ENCODE measurements at regions not wholly inside any gene's neighbourhood (a gene's known extent, or its start where the extent isn't known, plus 50 kb on each side); places are given as distances from the start of the nearest gene placed in this dataset.
"Not testable (repeated sequence)": the region's sequence is repeated elsewhere in the genome, so short reads cannot be mapped to it uniquely, and the experiment has no call there.

GRCh38 chr6:44037276-44037675 is 90.0 kb downstream of the MRPL14 start:
- DNase-seq (ENCODE audit: low spot score): not testable (repeated sequence)

- DNase-seq (ENCODE audit: low spot score): no peak
Observed at GRCh38 chr6:44036699-44037101, 90.6 kb downstream of the MRPL14 start.

- DNase-seq (ENCODE audit: low spot score): no peak
Observed at GRCh38 chr6:44036196-44036595, 91.1 kb downstream of the MRPL14 start.

GRCh38 chr6:44035621-44036020 is 91.6 kb downstream of the MRPL14 start:
- DNase-seq (ENCODE audit: low spot score): no peak

- no peak for DNase-seq (ENCODE audit: low spot score)
Observed at GRCh38 chr6:44034931-44035345, 92.3 kb downstream of the MRPL14 start.

- no peak for DNase-seq (ENCODE audit: low spot score)
Observed at GRCh38 chr6:44034391-44034861, 92.8 kb downstream of the MRPL14 start.

- no peak for DNase-seq (ENCODE audit: low spot score)
Observed at GRCh38 chr6:44030812-44031454, 96.3 kb downstream of the MRPL14 start.

- no peak for DNase-seq (ENCODE audit: low spot score)
Observed at GRCh38 chr6:44029444-44030185, 97.6 kb downstream of the MRPL14 start.

- DNase-seq (ENCODE audit: low spot score): no peak
Observed at GRCh38 chr6:44028789-44029310, 98.4 kb downstream of the MRPL14 start.

GRCh38 chr6:44025226-44025625 is 102.0 kb downstream of the MRPL14 start:
- no peak for DNase-seq (ENCODE audit: low spot score)

GRCh38 chr6:44024574-44025219 is 102.6 kb downstream of the MRPL14 start:
- DNase-seq (ENCODE audit: low spot score): no peak

- DNase-seq (ENCODE audit: low spot score): no peak
Observed at GRCh38 chr6:44023586-44024454, 103.4 kb downstream of the MRPL14 start.

GRCh38 chr6:44022671-44023352 is 104.4 kb downstream of the MRPL14 start:
- no peak for DNase-seq (ENCODE audit: low spot score)

GRCh38 chr6:44022296-44022661 is 105.0 kb downstream of the MRPL14 start:
- DNase-seq (ENCODE audit: low spot score): no peak

- DNase-seq (ENCODE audit: low spot score): no peak
Observed at GRCh38 chr6:44021589-44022295, 105.5 kb downstream of the MRPL14 start.

GRCh38 chr6:44020664-44021425 is 106.4 kb downstream of the MRPL14 start:
- DNase-seq (ENCODE audit: low spot score): no peak

GRCh38 chr6:44020148-44020547 is 107.1 kb downstream of the MRPL14 start:
- no peak for DNase-seq (ENCODE audit: low spot score)

GRCh38 chr6:44017307-44017706 is 109.9 kb downstream of the MRPL14 start:
- DNase-seq (ENCODE audit: low spot score): not testable (repeated sequence)

- DNase-seq (ENCODE audit: low spot score): no peak
Observed at GRCh38 chr6:44016131-44016870, 111.0 kb downstream of the MRPL14 start.

Measured in cerebellar cortex (tissue), 1 donor.